ENCODE measurements at regions not wholly inside any gene's neighbourhood (a gene's known extent, or its start where the extent isn't known, plus 50 kb on each side); places are given as distances from the start of the nearest gene placed in this dataset.

DNA sequence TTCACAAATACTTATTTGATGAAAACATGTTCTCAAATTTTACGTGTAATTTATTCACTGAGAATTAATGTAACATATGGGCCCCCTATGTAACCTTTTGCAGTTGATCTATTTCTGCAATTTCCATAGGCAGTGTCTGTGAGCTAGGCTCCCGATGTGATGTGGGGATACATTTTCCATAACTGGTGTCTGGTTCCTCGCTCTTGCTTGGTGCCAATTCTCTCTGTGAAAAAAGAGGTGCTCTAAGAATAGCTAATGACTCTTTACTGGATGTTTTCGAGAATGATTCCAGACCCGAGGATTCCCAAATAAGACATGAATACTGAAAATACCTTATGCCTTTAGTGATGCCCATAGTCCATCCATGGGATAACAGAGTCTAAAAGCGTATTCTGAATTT is 286.7 kb upstream of the FZD8 start:
- TF ChIP-seq SUZ12 (IDR thresholded peaks at IDR 0.05; ENCODE audit: extremely low read depth, insufficient read depth, insufficient read length) = no peak
- no peak for TF ChIP-seq YY1 (IDR thresholded peaks at IDR 0.05; ENCODE audit: insufficient read depth, insufficient read length)
- no peak for TF ChIP-seq ZNF274 (IDR thresholded peaks at IDR 0.05; ENCODE audit: low read depth, low read length)
- no peak for DNase-seq (ENCODE audit: low read depth, low spot score)
- H3K27me3 ChIP-seq (ENCODE audit: insufficient read depth, insufficient read length) = no peaks in the 10 kb centered on the region
- H3K4me1 ChIP-seq (ENCODE audit: insufficient read depth, insufficient read length) = peaks cover 3% of the 10 kb centered on the region
- no peak overlapping the region for H3K4me3 ChIP-seq (ENCODE audit: insufficient read length, low read depth)
- no peaks in the 10 kb centered on the region for H3K9me3 ChIP-seq (ENCODE audit: insufficient read depth, low read length)
- no peak overlapping the region for H3K9ac ChIP-seq (ENCODE audit: insufficient read length, low read depth)
- no peaks in the 10 kb centered on the region for H3K36me3 ChIP-seq (ENCODE audit: insufficient read depth, insufficient read length, low read length)

DNA sequence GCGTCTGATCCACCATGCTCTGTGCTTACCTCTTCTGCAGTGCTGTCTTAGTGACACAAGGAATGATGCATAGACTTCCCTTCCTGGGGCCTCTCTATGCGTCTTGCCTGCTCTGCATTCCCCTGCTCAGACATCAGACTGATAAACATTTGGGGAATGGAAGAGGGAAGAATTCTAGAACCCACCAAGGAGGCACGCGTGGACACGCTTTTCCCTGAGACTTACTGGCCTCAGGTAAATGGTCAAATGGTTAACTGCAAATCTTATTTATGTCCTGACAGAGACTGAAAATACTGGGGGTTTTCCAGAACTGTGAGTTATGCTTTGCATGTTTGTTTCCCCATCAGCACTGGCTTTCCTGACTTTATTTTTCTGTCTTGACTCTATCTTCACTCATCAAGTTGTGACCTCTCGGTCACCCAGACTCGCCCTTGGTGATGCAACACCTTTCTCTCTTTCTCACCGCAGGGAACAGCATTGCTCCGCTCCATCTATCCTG is 285.9 kb upstream of the FZD8 start:
- H3K4me3 ChIP-seq (ENCODE audit: insufficient read length, low read depth) = no peak overlapping the region
- no peaks in the 10 kb centered on the region for H3K27me3 ChIP-seq (ENCODE audit: insufficient read depth, insufficient read length)
- H3K4me1 ChIP-seq (ENCODE audit: insufficient read depth, insufficient read length) = peaks cover 3% of the 10 kb centered on the region
- no peaks in the 10 kb centered on the region for H3K36me3 ChIP-seq (ENCODE audit: insufficient read depth, insufficient read length, low read length)
- no peak overlapping the region for H3K9ac ChIP-seq (ENCODE audit: insufficient read length, low read depth)
- no peak for DNase-seq (ENCODE audit: low read depth, low spot score)
- no peaks in the 10 kb centered on the region for H3K9me3 ChIP-seq (ENCODE audit: insufficient read depth, low read length)
- TF ChIP-seq ZNF274 (IDR thresholded peaks at IDR 0.05; ENCODE audit: low read depth, low read length) (no peak), YY1 (IDR thresholded peaks at IDR 0.05; ENCODE audit: insufficient read depth, insufficient read length) (no peak), SUZ12 (IDR thresholded peaks at IDR 0.05; ENCODE audit: extremely low read depth, insufficient read depth, insufficient read length) (no peak)

DNA sequence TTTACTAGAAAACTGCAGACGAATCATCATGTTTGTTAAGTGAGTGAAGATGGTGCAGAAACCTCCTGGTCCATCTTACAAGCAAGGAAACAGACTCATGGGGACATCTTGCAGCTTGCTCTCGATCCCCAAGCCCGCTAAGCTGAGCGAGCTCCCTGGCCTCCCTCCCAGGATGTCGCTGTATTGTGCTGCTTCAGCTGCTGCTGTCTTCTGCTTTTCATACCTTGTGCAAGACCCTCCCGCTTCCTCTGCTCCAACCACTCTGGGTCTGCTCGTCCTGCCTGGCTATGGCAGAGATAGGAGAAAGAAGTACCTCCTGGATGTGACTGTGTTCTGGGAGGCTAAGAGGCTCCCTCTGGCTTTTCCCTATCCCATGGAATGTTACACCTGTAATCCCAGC is 285.2 kb upstream of the FZD8 start:
- TF ChIP-seq ZNF274 (IDR thresholded peaks at IDR 0.05; ENCODE audit: low read depth, low read length) = no peak
- no peak for TF ChIP-seq SUZ12 (IDR thresholded peaks at IDR 0.05; ENCODE audit: extremely low read depth, insufficient read depth, insufficient read length)
- no peak for TF ChIP-seq YY1 (IDR thresholded peaks at IDR 0.05; ENCODE audit: insufficient read depth, insufficient read length)
- Histone ChIP-seq H3K27me3 (ENCODE audit: insufficient read depth, insufficient read length) (no peaks in the 10 kb centered on the region), H3K9me3 (ENCODE audit: insufficient read depth, low read length) (no peaks in the 10 kb centered on the region), H3K9ac (ENCODE audit: insufficient read length, low read depth) (no peak overlapping the region), H3K4me1 (ENCODE audit: insufficient read depth, insufficient read length) (peaks cover 3% of the 10 kb centered on the region), H3K4me3 (ENCODE audit: insufficient read length, low read depth) (no peak overlapping the region), H3K36me3 (ENCODE audit: insufficient read depth, insufficient read length, low read length) (no peaks in the 10 kb centered on the region)
- DNase-seq (ENCODE audit: low read depth, low spot score) = no peak

DNA sequence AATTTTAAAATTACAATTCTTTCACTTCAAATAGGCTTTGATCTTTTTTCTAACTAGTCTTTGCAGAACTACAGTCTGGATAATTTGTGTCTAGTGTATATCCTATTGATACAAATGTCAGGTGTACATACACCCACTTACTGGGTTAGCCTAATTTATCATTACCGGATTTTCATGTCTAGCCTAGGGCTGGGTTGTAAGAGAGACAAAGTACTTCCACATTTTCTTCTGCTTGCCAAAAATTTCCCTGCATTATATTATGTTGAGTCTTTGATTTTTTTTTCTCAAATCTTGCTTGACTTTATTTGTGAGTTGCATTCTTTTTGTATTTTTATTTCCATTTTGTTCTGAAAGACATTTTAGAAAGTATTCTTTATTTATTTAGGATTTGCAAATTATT is 284.8 kb upstream of the FZD8 start:
- H3K9me3 ChIP-seq (ENCODE audit: insufficient read depth, low read length) = no peaks in the 10 kb centered on the region
- no peak overlapping the region for H3K4me3 ChIP-seq (ENCODE audit: insufficient read length, low read depth)
- H3K27me3 ChIP-seq (ENCODE audit: insufficient read depth, insufficient read length) = no peaks in the 10 kb centered on the region
- TF ChIP-seq ZNF274 (IDR thresholded peaks at IDR 0.05; ENCODE audit: low read depth, low read length) = no peak
- no peak for DNase-seq (ENCODE audit: low read depth, low spot score)
- H3K36me3 ChIP-seq (ENCODE audit: insufficient read depth, insufficient read length, low read length) = no peaks in the 10 kb centered on the region
- H3K9ac ChIP-seq (ENCODE audit: insufficient read length, low read depth) = no peak overlapping the region
- H3K4me1 ChIP-seq (ENCODE audit: insufficient read depth, insufficient read length) = peaks cover 3% of the 10 kb centered on the region

DNA sequence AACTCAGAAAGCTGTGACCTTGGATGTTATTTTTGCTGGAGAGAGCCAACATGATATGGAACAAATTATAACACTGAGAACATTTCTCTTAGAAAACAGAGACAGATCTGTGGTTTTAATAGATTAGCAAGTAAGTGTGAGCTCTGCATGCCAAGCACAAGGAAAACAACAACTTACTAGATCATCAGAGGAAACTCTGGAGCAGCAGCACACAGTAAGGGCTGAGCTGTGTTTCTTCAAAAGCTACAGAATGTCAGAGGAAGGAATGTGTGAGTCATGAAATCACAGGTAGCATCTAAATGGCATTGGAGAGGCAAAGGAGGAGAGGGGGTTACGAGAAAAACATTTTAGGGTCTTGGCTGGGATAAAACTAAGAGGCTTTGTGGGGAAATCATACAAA is 283.4 kb upstream of the FZD8 start:
- H3K4me3 ChIP-seq (ENCODE audit: insufficient read length, low read depth) = no peak overlapping the region
- TF ChIP-seq SUZ12 (IDR thresholded peaks at IDR 0.05; ENCODE audit: extremely low read depth, insufficient read depth, insufficient read length) (no peak), YY1 (IDR thresholded peaks at IDR 0.05; ENCODE audit: insufficient read depth, insufficient read length) (no peak), ZNF274 (IDR thresholded peaks at IDR 0.05; ENCODE audit: low read depth, low read length) (no peak)

DNA sequence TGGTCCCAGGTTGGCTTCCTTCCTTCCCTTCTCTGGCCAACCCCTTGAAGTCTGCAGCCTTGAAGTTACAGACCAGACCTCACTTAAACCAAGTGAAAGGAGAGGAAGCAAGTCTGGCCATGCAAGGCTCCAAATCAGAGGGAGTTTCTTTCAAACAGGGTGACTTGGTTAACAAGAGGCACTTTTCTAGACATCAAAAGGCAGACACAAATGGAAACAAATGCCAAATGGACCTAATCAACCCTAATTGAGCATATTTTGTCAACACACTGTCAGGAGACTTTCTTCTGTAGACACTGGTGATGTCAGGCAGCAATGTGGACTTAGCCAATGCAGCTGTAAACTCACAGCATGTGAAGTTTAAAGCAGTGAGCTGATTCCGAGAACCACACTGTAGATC is 282.7 kb upstream of the FZD8 start:
- no peak for DNase-seq (ENCODE audit: low read depth, low spot score)
- Histone ChIP-seq H3K9ac (ENCODE audit: insufficient read length, low read depth) (peak overlapping the region; percentile 36), H3K36me3 (ENCODE audit: insufficient read depth, insufficient read length, low read length) (no peaks in the 10 kb centered on the region), H3K9me3 (ENCODE audit: insufficient read depth, low read length) (no peaks in the 10 kb centered on the region), H3K4me1 (ENCODE audit: insufficient read depth, insufficient read length) (peaks cover 3% of the 10 kb centered on the region), H3K4me3 (ENCODE audit: insufficient read length, low read depth) (no peak overlapping the region), H3K27me3 (ENCODE audit: insufficient read depth, insufficient read length) (no peaks in the 10 kb centered on the region)
- TF ChIP-seq YY1 (IDR thresholded peaks at IDR 0.05; ENCODE audit: insufficient read depth, insufficient read length) (no peak), ZNF274 (IDR thresholded peaks at IDR 0.05; ENCODE audit: low read depth, low read length) (no peak), SUZ12 (IDR thresholded peaks at IDR 0.05; ENCODE audit: extremely low read depth, insufficient read depth, insufficient read length) (no peak)

More for the DNA sequence above, 283.4 kb upstream of the FZD8 start:
- no peaks in the 10 kb centered on the region for H3K9me3 ChIP-seq (ENCODE audit: insufficient read depth, low read length)
- peaks cover 3% of the 10 kb centered on the region for H3K4me1 ChIP-seq (ENCODE audit: insufficient read depth, insufficient read length)
- no peaks in the 10 kb centered on the region for H3K27me3 ChIP-seq (ENCODE audit: insufficient read depth, insufficient read length)
- no peak overlapping the region for H3K9ac ChIP-seq (ENCODE audit: insufficient read length, low read depth)
- no peaks in the 10 kb centered on the region for H3K36me3 ChIP-seq (ENCODE audit: insufficient read depth, insufficient read length, low read length)
- no peak for DNase-seq (ENCODE audit: low read depth, low spot score)

DNA sequence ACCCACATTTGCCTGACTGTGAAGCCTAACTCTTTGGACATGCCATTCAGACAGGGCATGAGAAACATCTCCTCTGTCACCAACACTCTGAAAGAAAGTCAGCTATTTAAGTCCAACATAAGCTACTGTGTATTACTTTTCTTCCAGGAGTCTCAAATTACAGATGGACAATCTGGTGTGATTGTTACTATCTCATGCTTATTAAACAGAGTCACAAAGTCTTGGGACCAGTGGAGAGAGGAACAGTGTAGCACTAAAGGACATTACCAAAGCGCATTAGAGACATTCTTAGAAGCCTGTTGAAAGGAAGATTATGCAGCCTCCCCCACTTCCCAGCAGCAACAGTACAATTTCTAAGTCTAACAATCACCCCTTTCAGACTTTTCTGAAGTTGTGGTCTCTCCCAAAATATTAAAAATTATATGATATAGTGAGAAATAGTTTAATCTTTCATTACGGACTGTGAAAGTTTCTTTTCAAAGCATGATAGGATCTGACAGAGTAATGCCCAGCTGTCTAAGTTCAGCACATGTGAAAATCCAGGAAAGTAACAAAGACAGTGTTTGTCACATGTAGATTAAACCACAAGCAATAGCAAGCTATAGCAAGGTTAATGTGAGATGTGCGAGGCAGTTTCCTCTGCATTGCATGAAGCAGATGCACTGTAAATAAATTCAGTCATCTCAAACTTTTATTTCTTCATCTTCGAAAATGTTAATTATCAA is 280.9 kb upstream of the FZD8 start:
- no peak for TF ChIP-seq YY1 (IDR thresholded peaks at IDR 0.05; ENCODE audit: insufficient read depth, insufficient read length)
- no peak for TF ChIP-seq ZNF274 (IDR thresholded peaks at IDR 0.05; ENCODE audit: low read depth, low read length)
- TF ChIP-seq SUZ12 (IDR thresholded peaks at IDR 0.05; ENCODE audit: extremely low read depth, insufficient read depth, insufficient read length) = no peak

More for the DNA sequence above, 280.9 kb upstream of the FZD8 start:
- Histone ChIP-seq H3K9me3 (ENCODE audit: insufficient read depth, low read length) (no peaks in the 10 kb centered on the region), H3K4me1 (ENCODE audit: insufficient read depth, insufficient read length) (peaks cover 3% of the 10 kb centered on the region), H3K27me3 (ENCODE audit: insufficient read depth, insufficient read length) (no peaks in the 10 kb centered on the region), H3K4me3 (ENCODE audit: insufficient read length, low read depth) (no peak overlapping the region), H3K9ac (ENCODE audit: insufficient read length, low read depth) (no peak overlapping the region), H3K36me3 (ENCODE audit: insufficient read depth, insufficient read length, low read length) (no peaks in the 10 kb centered on the region)
- no peak for DNase-seq (ENCODE audit: low read depth, low spot score)

Data from NT2/D1 (cell line).